G401 (cell line): ENCODE measurements at regions not wholly inside any gene's neighbourhood (a gene's known extent, or its start where the extent isn't known, plus 50 kb on each side); places are given as distances from the start of the nearest gene placed in this dataset.
"Not testable (repeated sequence)": the region's sequence is repeated elsewhere in the genome, so short reads cannot be mapped to it uniquely, and the experiment has no call there.

Experiments used
- DNase-seq: peaks from one replicate; pipeline ENCODE4 v3.0.0-alpha.2; 2015; ENCODE audit warnings: low spot score
- in situ Hi-C: cut with HindIII; loops from 2 replicates; pipeline ENCODE4 v1.10.0; 2016; ENCODE audit warnings: low sequenced_read_pairs, mixed read lengths

- in situ Hi-C loops: no loop called here
- no peak for DNase-seq
Measured at GRCh38 chr2:222351035-222351434, 52.2 kb upstream of the PAX3 start.

- in situ Hi-C loops: no loop called here
- DNase-seq: no peak
Measured at GRCh38 chr2:222352981-222353380, 54.2 kb upstream of the PAX3 start.

DNA sequence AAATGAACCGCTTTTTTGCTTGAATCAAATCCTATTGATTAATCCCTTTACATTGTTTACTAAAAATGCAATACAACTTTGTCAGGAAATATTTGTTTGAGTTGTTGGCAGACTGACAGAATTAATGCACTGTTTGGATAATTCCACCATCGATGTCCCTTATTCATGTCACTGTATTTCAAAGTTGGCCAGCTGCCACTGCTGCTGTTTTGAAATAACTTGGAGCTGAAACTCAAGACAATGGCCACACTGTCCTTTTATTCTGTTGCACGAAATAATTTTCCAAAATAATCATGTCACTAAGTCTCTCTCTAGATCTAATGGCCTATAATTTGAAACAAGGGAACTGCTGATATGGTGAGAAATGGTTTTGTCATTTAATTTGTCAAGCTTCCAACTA, 55.2 kb upstream of the PAX3 start:
- in situ Hi-C loops: no loop called here
- no peak for DNase-seq

GRCh38 chr2:222355860-222356259, 57.1 kb upstream of the PAX3 start:
- in situ Hi-C loops: no loop called here
- DNase-seq: peak; percentile 14

DNA sequence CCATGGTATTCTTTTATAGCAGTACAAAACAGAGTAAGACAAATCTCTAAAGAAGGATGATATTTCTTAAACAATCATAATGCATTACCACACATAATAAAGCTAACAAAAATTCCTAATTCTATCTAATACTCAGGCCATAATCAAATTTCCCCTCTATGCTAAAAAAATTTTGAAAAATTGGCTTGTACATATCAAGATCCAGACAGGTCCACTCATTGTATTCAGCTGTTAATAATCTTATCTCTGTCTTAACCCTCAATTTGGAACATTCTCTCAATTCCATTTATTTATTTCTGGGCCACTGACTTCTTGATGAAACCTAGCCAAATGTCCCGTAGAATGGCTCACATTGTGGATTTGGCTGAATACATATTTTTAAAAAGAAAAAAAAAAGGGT, 59.1 kb upstream of the PAX3 start:
- DNase-seq: no peak
- in situ Hi-C loops: no loop called here

DNA sequence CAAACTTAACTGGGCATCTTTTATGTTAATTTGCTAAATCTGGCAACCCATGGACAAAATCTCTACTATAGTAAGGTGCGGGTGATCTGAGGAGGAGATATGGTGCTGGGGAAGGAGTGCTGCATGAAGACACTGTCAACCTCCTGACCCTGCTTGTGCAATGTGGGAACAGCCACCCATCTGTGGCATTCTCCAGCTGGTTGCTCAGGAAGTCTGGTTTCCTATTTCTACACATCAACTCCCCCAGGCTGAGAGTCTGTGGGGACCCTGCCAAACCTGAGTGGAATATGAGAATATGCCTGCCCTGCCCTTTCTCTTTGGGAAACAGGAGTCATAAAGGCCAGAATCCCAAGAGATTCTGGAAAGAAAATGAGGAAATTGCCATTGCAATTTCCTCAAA, 60.1 kb upstream of the PAX3 start:
- no peak for DNase-seq
- in situ Hi-C loops: no loop called here

GRCh38 chr2:222360146-222360545, 61.3 kb upstream of the PAX3 start:
- in situ Hi-C loops: no loop called here
- DNase-seq: no peak

- no peak for DNase-seq
- in situ Hi-C loops: no loop called here
Measured at GRCh38 chr2:222360997-222361396, 62.2 kb upstream of the PAX3 start.

DNA sequence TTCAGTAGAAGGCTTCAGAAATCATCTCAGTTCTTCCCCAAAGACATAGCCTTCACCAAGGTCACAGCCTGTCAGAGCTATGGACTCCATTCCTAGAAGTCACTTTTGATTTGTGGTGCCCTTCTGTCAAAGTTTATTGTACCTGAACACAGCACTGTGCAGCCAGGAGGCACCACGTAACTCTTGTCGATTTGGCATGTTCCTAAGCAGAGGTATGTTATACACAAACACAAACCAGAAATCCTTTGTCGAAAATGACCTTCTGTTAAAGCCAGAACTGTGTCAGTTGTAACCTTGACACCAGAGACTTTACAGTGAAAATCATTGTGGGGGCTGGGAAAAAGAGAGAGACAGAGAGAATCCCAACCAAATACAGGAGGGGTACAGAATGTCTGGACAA, 62.6 kb upstream of the SGPP2 start:
- no peak for DNase-seq
- in situ Hi-C loops: no loop called here

GRCh38 chr2:222362336-222362735, 62.0 kb upstream of the SGPP2 start:
- in situ Hi-C loops: no loop called here
- DNase-seq: no peak

DNA sequence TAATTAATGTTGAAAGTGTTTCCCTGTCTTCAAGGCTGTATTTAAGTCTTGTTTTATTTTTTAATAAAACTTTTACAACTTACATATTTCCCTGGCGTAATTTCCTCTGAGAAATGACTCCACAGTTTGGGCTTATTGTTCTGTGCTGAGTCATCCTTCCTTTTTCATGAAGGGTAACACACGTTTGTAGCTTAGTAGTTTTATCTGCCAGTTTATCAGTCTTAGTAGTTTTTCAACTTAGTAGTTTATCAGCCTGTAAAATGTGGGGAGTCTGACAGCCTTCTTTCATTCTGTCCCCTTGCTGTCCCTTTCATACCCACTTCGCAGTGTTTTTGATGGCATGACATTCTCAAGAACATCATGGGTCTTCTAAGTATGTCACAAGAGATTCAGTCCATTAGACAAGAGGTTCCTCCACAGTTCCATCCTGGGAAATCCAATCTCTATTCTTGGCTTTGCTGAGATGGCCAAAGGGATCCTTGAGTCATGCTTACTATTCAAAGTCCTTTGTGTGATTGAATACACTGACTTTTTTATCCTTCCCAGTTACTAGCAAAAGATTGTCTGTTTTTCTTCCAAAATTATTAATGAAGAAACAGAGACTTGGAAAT, 60.0 kb upstream of the SGPP2 start:
- in situ Hi-C loops: no loop called here
- DNase-seq: no peak

GRCh38 chr2:222368280-222368679, 56.1 kb upstream of the SGPP2 start:
- DNase-seq, in situ Hi-C loops: not testable (repeated sequence)

- in situ Hi-C loops: no loop called here
- DNase-seq: no peak
Measured at GRCh38 chr2:222372993-222373392, 51.4 kb upstream of the SGPP2 start.
